K562 (cell line): ENCODE measurements at regions not wholly inside any gene's neighbourhood (a gene's known extent, or its start where the extent isn't known, plus 50 kb on each side); places are given as distances from the start of the nearest gene placed in this dataset.

ENCODE experiments used
- ATAC-seq: fragments of 200-7000 bp; cut with Tn5 transposase; 3 replicates; pipeline ENCODE4 v1.9.1; 2020; ENCODE audit warnings: moderate library complexity
- BruUV-seq: library from RNA; stranded (reverse); fragments of 400-500 nt; replicated peaks from 2 replicates; lab custom pipeline; 2021; lab: Mats Ljungman, UMichigan
- CTCF ChIA-PET: fragments of 300-600 bp; formaldehyde crosslinking; extraction: SDS; loops from one replicate; lab custom pipeline; 2021; ENCODE audit warnings: low intra/inter-chr PET ratio; lab: Yijun Ruan, JAX
- POLR2A ChIA-PET: fragments of 300-600, 350-650 bp; sonication (Branson Sonifier 250); formaldehyde crosslinking; extraction: SDS; loops from one replicate; lab custom pipeline; 2021; ENCODE audit warnings: antibody characterized with exemption, inconsistent platforms; lab: Yijun Ruan, JAX
- DNase-seq, 4 experiments: peaks; one replicate each; pipeline versions ENCODE4 v3.0.0 to v3.0.0-alpha.2; 2011 to 2018; ENCODE audit warnings: low spot score in 3 of 4, mixed read lengths in 3 of 4; ENCODE audit errors: extremely low read depth in 1 of 4
- FAIRE-seq: peaks from 2 replicates; lab custom pipeline; 2011; peaks lifted over from hg19 to GRCh38; lab: Jason Lieb, UNC
- H2AFZ ChIP-seq: 2 replicates; pipeline ENCODE4 v1.6.0; 2011; ENCODE audit warnings: low read depth, low read length, control low read depth, inconsistent platforms
- H3K27ac ChIP-seq: fragments of 200-600 bp; 3 replicates; pipeline ENCODE4 v1.8.0; 2011; ENCODE audit warnings: low read depth, mild to moderate bottlenecking, control low read depth, inconsistent platforms, low read length, moderate library complexity, mixed read lengths; ENCODE audit errors: extremely low read depth
- H3K27me3 ChIP-seq, 2 experiments: fragments of 300-600 bp in 1 of 2; 2 replicates in 1 of 2; 3 replicates in 1 of 2; pipeline versions ENCODE4 v1.6.0 to v1.8.0; 2011; ENCODE audit warnings: inconsistent platforms in 2 of 2, low read length in 2 of 2, mild to moderate bottlenecking in 1 of 2, mixed read lengths in 1 of 2, moderate library complexity in 1 of 2; ENCODE audit not compliant: control insufficient read depth in 2 of 2, insufficient read depth in 2 of 2
- H3K36me3 ChIP-seq: fragments of 300-600 bp; 3 replicates; pipeline ENCODE4 v1.8.0; 2011; ENCODE audit warnings: mild to moderate bottlenecking, low read length, inconsistent platforms; ENCODE audit not compliant: control insufficient read depth, insufficient read depth
- H3K4me1 ChIP-seq, 2 experiments: fragments of 200-600 bp in 1 of 2; replicated peaks in 1 of 2; 2 replicates in 1 of 2; 3 replicates in 1 of 2; pipeline versions ENCODE4 v1.5.1 to v1.8.0; 2011; ENCODE audit warnings: inconsistent platforms in 2 of 2, low read length in 2 of 2, mild to moderate bottlenecking in 1 of 2, mixed read lengths in 1 of 2, moderate library complexity in 1 of 2; ENCODE audit not compliant: control insufficient read depth in 2 of 2, insufficient read depth in 2 of 2
- H3K4me2 ChIP-seq: 2 replicates; pipeline ENCODE4 v1.6.1; 2011; ENCODE audit warnings: low read length, control low read depth, inconsistent platforms, mixed read lengths; ENCODE audit not compliant: insufficient read depth
- H3K4me3 ChIP-seq: fragments of 200-600 bp; sonication (generic), shearing (Covaris generic); 2 replicates; pipeline ENCODE4 v1.5.1; 2016; ENCODE audit warnings: control low read depth, inconsistent platforms
- H3K79me2 ChIP-seq: fragments of 200-600 bp; 3 replicates; pipeline ENCODE4 v1.8.0; 2011; ENCODE audit warnings: low read length, inconsistent platforms; ENCODE audit not compliant: control insufficient read depth, insufficient read depth
- H3K9ac ChIP-seq, 2 experiments: 2 replicates each; pipeline versions ENCODE4 v1.6.0 to v1.6.1; 2011; ENCODE audit warnings: low read depth in 2 of 2, low read length in 2 of 2, control low read depth in 1 of 2, inconsistent platforms in 1 of 2, mild to moderate bottlenecking in 1 of 2, mixed read lengths in 1 of 2; ENCODE audit not compliant: insufficient read depth in 1 of 2
- H3K9me1 ChIP-seq: one replicate; pipeline ENCODE4 v1.6.0; 2011; ENCODE audit warnings: inconsistent platforms, mild to moderate bottlenecking, low read length, moderate library complexity; ENCODE audit not compliant: control insufficient read depth, insufficient read depth
- H3K9me3 ChIP-seq: replicated peaks from 2 replicates; pipeline ENCODE4 v1.5.1; 2011; ENCODE audit warnings: low read depth, low read length, inconsistent platforms; ENCODE audit not compliant: control insufficient read depth, insufficient read depth
- H4K20me1 ChIP-seq: replicated peaks from 2 replicates; pipeline ENCODE4 v1.6.1; 2011; ENCODE audit warnings: low read length, inconsistent platforms, mixed read lengths; ENCODE audit not compliant: control insufficient read depth, insufficient read depth
- L3MBTL2 ChIP-seq: fragments of 450-650 bp; IDR thresholded peaks from 2 replicates; pipeline ENCODE4 v1.6.1; 2016; ENCODE audit warnings: mild to moderate bottlenecking, moderate library complexity
- ZFP36 ChIP-seq: fragments of 150-350 bp; IDR thresholded peaks from 2 replicates; pipeline ENCODE4 v1.6.1; 2018; ENCODE audit warnings: low read length, low read depth; ENCODE audit not compliant: partially characterized antibody
- WGBS: fragments of 100-300 bp; shearing (Covaris generic); methylation state at CpG from one replicate; pipeline ENCODE4 v1.1.6; 2016; ENCODE audit warnings: low coverage, mixed read lengths; ENCODE audit not compliant: insufficient coverage; ENCODE audit errors: missing lambda C conversion rate; 5-methylcytosine and 5-hydroxymethylcytosine counted together
- in situ Hi-C: fragments of 300-500 bp; cut with MboI; formaldehyde crosslinking; loops from 4 replicates; pipeline ENCODE4 v1.15.0; 2018; ENCODE audit warnings: inconsistent platforms, mixed read lengths
- intact Hi-C: fragments of 100-400 bp; cut with micrococcal nuclease; formaldehyde crosslinking; loops from 2 replicates; pipeline ENCODE4 v1.14.2; 2022
- TF ChIP-seq, protein P1 (sequence below), 3 experiments: IDR thresholded peaks in 2 of 3; conservative IDR thresholded peaks in 1 of 3; 2 replicates each; pipeline ENCODE4 v1.5.1; 2011 to 2012; ENCODE audit warnings: low read length in 3 of 3, mild to moderate bottlenecking in 3 of 3, control low read depth in 2 of 3, improper control_type of control experiment in 1 of 3, inconsistent platforms in 1 of 3, low read depth in 1 of 3, mixed read lengths in 1 of 3, moderate library complexity in 1 of 3; ENCODE audit not compliant: insufficient read depth in 2 of 3

DNA sequence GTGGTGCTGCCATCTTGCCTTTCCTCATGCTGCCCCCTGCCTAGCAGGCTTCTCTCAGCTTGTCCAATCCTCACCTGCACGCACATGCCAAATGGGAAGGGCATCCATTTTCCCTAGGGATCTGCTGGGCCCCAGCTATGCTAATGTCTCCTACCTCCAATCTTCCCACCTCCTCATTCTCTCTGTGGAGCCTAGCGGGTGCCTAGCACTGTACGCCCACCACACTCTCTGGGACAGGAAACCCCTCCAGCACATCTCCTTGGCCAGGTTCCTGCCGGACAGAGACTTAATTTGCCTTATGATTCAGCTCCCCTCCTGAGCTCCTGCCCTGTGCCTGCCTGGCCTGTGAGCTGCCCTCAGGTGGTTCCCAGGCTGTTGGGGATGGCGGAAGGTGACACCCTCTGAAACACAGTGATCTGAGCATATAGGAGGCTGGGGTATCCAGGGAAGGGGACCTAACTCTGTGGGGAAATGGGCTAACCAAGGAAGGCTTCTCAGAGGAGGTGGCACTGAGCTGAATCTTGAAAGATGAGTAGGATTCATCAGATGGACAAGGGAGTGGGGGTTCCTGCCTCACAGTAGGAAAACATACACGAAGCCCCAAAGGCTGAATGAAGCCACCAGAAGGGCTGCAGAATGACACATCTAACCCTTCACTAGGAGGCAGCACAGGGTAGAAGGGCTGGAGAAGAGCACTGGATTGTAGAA is 79.2 kb upstream of the WNT11 start:
- Histone ChIP-seq H4K20me1 (peaks cover 13% of the 10 kb centered on the region; the same call in 1 of the 2 replicates), H3K27ac (no peak overlapping the region), H3K4me2 (no peak overlapping the region), H3K4me3 (no peak overlapping the region), H3K27me3 (peaks cover 31 to 76% of the 10 kb centered on the region in 2 experiments; a peak in 4 of 5 replicates), H3K9me1 (no peaks in the 10 kb centered on the region), H3K36me3 (no peaks in the 10 kb centered on the region), H3K9me3 (no peaks in the 10 kb centered on the region), H3K4me1 (peaks cover 0 to 11% of the 10 kb centered on the region in 2 experiments; a peak in 2 of 5 replicates), H2AFZ (no peak overlapping the region), H3K9ac (no peak overlapping the region; a peak in 1 of 4 replicates), H3K79me2 (no peaks in the 10 kb centered on the region)
- no TSS peak for BruUV-seq
- intact Hi-C loops (no loop called here), in situ Hi-C loops (no loop called here)
- ChIA-PET POLR2A (interaction anchor here (0.5 to 0.9 kb wide), 3 partner anchors 12 to 543 kb away, joined by 3 to 4 read pairs (median 3); no protein-coding TSS in a partner anchor), CTCF (no interaction called here)
- FAIRE-seq (no peak), DNase-seq (no peak), ATAC-seq (peak; percentile 40; the same call in 1 of the 3 replicates)
- no peak for TF ChIP-seq L3MBTL2
- TF ChIP-seq, protein P1, sequence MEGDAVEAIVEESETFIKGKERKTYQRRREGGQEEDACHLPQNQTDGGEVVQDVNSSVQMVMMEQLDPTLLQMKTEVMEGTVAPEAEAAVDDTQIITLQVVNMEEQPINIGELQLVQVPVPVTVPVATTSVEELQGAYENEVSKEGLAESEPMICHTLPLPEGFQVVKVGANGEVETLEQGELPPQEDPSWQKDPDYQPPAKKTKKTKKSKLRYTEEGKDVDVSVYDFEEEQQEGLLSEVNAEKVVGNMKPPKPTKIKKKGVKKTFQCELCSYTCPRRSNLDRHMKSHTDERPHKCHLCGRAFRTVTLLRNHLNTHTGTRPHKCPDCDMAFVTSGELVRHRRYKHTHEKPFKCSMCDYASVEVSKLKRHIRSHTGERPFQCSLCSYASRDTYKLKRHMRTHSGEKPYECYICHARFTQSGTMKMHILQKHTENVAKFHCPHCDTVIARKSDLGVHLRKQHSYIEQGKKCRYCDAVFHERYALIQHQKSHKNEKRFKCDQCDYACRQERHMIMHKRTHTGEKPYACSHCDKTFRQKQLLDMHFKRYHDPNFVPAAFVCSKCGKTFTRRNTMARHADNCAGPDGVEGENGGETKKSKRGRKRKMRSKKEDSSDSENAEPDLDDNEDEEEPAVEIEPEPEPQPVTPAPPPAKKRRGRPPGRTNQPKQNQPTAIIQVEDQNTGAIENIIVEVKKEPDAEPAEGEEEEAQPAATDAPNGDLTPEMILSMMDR (IDR thresholded peaks at IDR 0.05 in 2 of 3, conservative IDR thresholded peaks at IDR 0.05 in 1 of 3; ENCODE audit: insufficient read depth in 2 of 3, low read depth in 1 of 3, low read length in 3 of 3) = peak in 2 of 3 experiments; percentile 18 to 21; a peak in 1 of 6 replicates
- peak; percentile 77 for TF ChIP-seq ZFP36
- WGBS = 9% methylated on average over 6 of the region's 6 CpGs
